Chondrocyte (in vitro differentiated cells): ENCODE measurements at regions not wholly inside any gene's neighbourhood (a gene's known extent, or its start where the extent isn't known, plus 50 kb on each side); places are given as distances from the start of the nearest gene placed in this dataset.
A peak's percentile ranks its signal among the peaks of the same experiment; 100 is the strongest.

Experiments
- DNase-seq: peaks from one replicate; pipeline ENCODE4 v3.0.0; 2021; ENCODE audit warnings: mixed read lengths, low spot score
- H3K27ac Mint-ChIP-seq: one replicate; pipeline ENCODE4 v1.8.0; 2021; ENCODE audit warnings: mild to moderate bottlenecking, moderate library complexity, mixed read lengths; ENCODE audit not compliant: unreplicated experiment
- H3K27me3 Mint-ChIP-seq: 2 replicates; pipeline ENCODE4 v1.8.0; 2021; ENCODE audit warnings: low read depth, mixed read lengths
- H3K36me3 Mint-ChIP-seq: 2 replicates; pipeline ENCODE4 v1.8.0; 2021; ENCODE audit warnings: low read depth, mixed read lengths
- H3K4me1 Mint-ChIP-seq: 2 replicates; pipeline ENCODE4 v1.8.0; 2021; ENCODE audit warnings: low read depth, mild to moderate bottlenecking, mixed read lengths
- H3K4me3 Mint-ChIP-seq: one replicate; pipeline ENCODE4 v1.8.0; 2021; ENCODE audit warnings: mild to moderate bottlenecking, moderate library complexity, mixed read lengths; ENCODE audit not compliant: unreplicated experiment
- H3K9me3 Mint-ChIP-seq: 2 replicates; pipeline ENCODE4 v1.8.0; 2021; ENCODE audit warnings: low read depth, mixed read lengths
- TF ChIP-seq, protein P1 (sequence below): fragments of 200-600 bp; sonication (generic); IDR thresholded peaks from 2 replicates; pipeline ENCODE4 v1.5.0; 2021; ENCODE audit warnings: antibody characterized with exemption, mild to moderate bottlenecking, moderate library complexity

DNA sequence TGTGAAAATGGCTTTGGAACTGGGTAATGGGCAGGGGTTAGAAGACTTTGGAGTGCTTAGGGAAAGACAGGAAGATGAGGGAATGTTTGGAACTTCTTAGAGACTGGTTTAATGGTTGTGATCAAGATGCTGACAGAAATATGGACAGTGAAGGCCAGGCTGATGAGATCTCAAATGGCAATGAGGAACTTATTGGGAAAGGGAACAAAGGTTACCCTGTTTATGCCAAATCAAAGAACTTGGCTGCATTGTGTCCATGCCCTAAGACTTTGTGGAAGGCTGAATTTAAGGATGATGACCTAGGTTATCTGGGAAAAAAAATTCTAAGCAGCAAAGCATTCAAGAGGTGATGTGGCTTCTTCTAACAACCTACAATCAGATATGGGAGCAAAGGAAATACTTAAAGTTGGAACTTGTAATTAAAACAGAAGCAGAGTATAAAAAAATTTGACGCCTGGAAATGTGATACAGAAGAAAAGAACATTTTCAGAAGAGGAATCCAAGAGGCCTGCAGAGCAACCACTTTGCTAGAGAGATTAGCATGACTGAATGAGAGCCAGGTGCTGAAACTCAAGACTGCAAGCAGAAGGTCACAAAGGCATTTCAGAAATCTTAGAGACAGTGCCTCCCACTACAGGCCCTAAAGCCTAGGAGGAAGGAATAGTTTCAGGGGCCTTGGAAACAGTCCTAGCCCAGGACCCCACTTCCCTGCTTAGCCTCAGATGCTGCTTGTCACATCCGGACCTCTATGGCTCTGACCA lies 65.6 kb upstream of the FLRT2 start:
- Mint-ChIP-seq H3K27me3 (no peaks in the 10 kb centered on the region), H3K36me3 (no peaks in the 10 kb centered on the region), H3K4me1 (peaks cover 16% of the 10 kb centered on the region), H3K4me3 (no peak overlapping the region), H3K27ac (no peak overlapping the region), H3K9me3 (peaks cover 11% of the 10 kb centered on the region)
- TF ChIP-seq, protein P1, sequence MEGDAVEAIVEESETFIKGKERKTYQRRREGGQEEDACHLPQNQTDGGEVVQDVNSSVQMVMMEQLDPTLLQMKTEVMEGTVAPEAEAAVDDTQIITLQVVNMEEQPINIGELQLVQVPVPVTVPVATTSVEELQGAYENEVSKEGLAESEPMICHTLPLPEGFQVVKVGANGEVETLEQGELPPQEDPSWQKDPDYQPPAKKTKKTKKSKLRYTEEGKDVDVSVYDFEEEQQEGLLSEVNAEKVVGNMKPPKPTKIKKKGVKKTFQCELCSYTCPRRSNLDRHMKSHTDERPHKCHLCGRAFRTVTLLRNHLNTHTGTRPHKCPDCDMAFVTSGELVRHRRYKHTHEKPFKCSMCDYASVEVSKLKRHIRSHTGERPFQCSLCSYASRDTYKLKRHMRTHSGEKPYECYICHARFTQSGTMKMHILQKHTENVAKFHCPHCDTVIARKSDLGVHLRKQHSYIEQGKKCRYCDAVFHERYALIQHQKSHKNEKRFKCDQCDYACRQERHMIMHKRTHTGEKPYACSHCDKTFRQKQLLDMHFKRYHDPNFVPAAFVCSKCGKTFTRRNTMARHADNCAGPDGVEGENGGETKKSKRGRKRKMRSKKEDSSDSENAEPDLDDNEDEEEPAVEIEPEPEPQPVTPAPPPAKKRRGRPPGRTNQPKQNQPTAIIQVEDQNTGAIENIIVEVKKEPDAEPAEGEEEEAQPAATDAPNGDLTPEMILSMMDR, result no peak
- no peak for DNase-seq

- TF ChIP-seq, protein P1, result no peak
- peaks cover 11% of the 10 kb centered on the region for H3K9me3 Mint-ChIP-seq
- H3K4me1 Mint-ChIP-seq, result peaks cover 33% of the 10 kb centered on the region
- no peaks in the 10 kb centered on the region for H3K36me3 Mint-ChIP-seq
- no peaks in the 10 kb centered on the region for H3K27me3 Mint-ChIP-seq
- no peak for DNase-seq
- H3K4me3 Mint-ChIP-seq, result no peak overlapping the region
- no peak overlapping the region for H3K27ac Mint-ChIP-seq
Measured at GRCh38 chr14:85466678-85467077, 63.3 kb upstream of the FLRT2 start.

DNA sequence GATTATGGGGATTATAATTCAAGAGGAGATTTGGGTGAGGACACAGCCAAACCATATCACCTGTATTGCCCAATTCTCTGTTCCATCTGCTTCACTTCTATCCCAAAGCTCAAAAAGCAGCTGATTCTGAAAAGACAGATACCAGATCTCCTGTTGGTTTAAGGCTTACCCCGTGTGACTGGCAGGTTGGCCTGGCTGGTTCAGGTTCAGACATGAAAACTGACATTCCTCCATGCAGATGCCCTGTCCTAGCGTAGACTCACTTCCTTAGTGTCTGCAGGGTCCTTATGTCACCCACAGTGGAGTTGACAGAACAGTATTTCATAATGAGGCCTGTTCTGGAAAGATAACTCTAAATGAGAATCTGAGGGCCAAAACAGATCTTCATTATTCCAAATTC lies 61.1 kb upstream of the FLRT2 start:
- Mint-ChIP-seq H3K27me3 (no peaks in the 10 kb centered on the region), H3K9me3 (peaks cover 11% of the 10 kb centered on the region), H3K27ac (no peak overlapping the region), H3K36me3 (no peaks in the 10 kb centered on the region), H3K4me3 (no peak overlapping the region), H3K4me1 (peaks cover 52% of the 10 kb centered on the region)
- DNase-seq, result no peak
- TF ChIP-seq, protein P1, result no peak

DNA sequence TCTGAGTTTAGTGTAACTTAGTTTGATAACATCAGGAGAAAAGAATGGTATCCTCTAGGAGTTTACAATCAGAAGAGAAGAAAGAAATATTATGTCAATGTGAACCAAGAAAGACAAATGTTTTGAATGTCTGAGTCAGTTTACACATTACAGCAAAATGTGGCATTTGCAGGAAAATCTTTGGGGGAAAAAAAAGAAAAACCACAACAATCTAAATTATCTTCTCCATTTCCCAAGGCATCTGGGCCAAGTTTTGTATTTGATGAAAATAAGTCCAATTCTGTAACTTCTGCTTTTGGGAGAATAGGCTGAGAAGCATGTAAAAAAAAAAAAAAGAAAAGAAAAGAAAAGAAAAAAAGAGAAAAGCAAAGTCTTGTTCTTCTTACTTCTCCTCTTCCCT lies 58.8 kb upstream of the FLRT2 start:
- Mint-ChIP-seq H3K9me3 (peaks cover 3% of the 10 kb centered on the region), H3K27me3 (no peaks in the 10 kb centered on the region), H3K4me1 (peaks cover 53% of the 10 kb centered on the region), H3K4me3 (no peak overlapping the region), H3K36me3 (no peaks in the 10 kb centered on the region), H3K27ac (peak overlapping the region; percentile 96)
- TF ChIP-seq, protein P1, result no peak
- DNase-seq, result no peak

DNA sequence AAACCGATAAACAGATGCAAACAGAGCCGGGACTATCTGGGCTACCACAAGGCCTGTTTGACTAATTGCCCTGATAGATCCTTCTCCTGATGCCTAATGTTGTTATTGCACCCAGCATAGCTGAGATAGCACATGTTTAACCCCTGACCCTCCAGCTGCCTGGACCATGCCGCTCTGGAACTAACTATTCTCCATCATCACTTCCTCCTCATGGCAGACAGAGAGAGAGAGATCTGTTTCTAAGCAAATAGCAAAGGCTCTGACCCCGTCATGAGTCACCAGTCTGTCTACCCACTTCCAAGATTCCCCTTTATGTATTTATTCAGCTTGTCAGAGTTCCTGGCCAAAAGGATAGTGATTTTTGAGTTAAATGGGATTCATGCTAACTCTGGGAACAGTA lies 58.2 kb upstream of the FLRT2 start:
- Mint-ChIP-seq H3K4me3 (peak overlapping the region; percentile 21), H3K9me3 (peaks cover 2% of the 10 kb centered on the region)

More for the DNA sequence above, 58.2 kb upstream of the FLRT2 start:
- TF ChIP-seq, protein P1, result no peak
- no peaks in the 10 kb centered on the region for H3K27me3 Mint-ChIP-seq
- DNase-seq, result no peak
- peak overlapping the region; percentile 96 for H3K27ac Mint-ChIP-seq
- no peaks in the 10 kb centered on the region for H3K36me3 Mint-ChIP-seq
- peaks cover 51% of the 10 kb centered on the region for H3K4me1 Mint-ChIP-seq
